GM18507 (cell line): ENCODE measurements at regions not wholly inside any gene's neighbourhood (a gene's known extent, or its start where the extent isn't known, plus 50 kb on each side); places are given as distances from the start of the nearest gene placed in this dataset.
"Not testable (repeated sequence)": the region's sequence is repeated elsewhere in the genome, so short reads cannot be mapped to it uniquely, and the experiment has no call there.

ENCODE experiments used
- DNase-seq: peaks from one replicate; pipeline ENCODE4 v3.0.0; 2011; ENCODE audit warnings: low read depth; ENCODE audit not compliant: insufficient read length; ENCODE audit errors: extremely low spot score
- FAIRE-seq: peaks from 2 replicates; lab custom pipeline; 2011; peaks lifted over from hg19 to GRCh38; lab: Jason Lieb, UNC

GRCh38 chr6:139743664-139744437 is 369.4 kb upstream of the CITED2 start:
- no peak for FAIRE-seq
- DNase-seq, result no peak

- DNase-seq, result no peak
- FAIRE-seq, result no peak
These were observed 368.2 kb upstream of the CITED2 start for GRCh38 chr6:139742671-139743070.

- FAIRE-seq (no peak), DNase-seq (no peak)
These were observed 364.5 kb upstream of the CITED2 start for GRCh38 chr6:139738801-139739455.

GRCh38 chr6:139736325-139736906 is 362.0 kb upstream of the CITED2 start:
- FAIRE-seq (no peak), DNase-seq (no peak)

GRCh38 chr6:139732451-139732850 is 358.0 kb upstream of the CITED2 start:
- FAIRE-seq, result no peak

GRCh38 chr6:139730340-139730974 is 356.0 kb upstream of the CITED2 start:
- DNase-seq, result no peak
- no peak for FAIRE-seq

More at GRCh38 chr6:139732451-139732850, 358.0 kb upstream of the CITED2 start:
- no peak for DNase-seq

- DNase-seq (no peak), FAIRE-seq (no peak)
These were observed 354.5 kb upstream of the CITED2 start for GRCh38 chr6:139728876-139729427.

- not testable (repeated sequence) for DNase-seq, FAIRE-seq
These were observed 351.8 kb upstream of the CITED2 start for GRCh38 chr6:139726272-139726671.

- DNase-seq (no peak), FAIRE-seq (no peak)
These were observed 348.1 kb upstream of the CITED2 start for GRCh38 chr6:139722530-139722929.

GRCh38 chr6:139721954-139722353 is 347.5 kb upstream of the CITED2 start:
- no peak for FAIRE-seq
- DNase-seq, result no peak

- no peak for DNase-seq
- FAIRE-seq, result no peak
These were observed 339.6 kb upstream of the CITED2 start for GRCh38 chr6:139713900-139714506.

- DNase-seq, result no peak
- FAIRE-seq, result no peak
These were observed 339.0 kb upstream of the CITED2 start for GRCh38 chr6:139713424-139713823.

GRCh38 chr6:139712830-139713229 is 338.4 kb upstream of the CITED2 start:
- no peak for DNase-seq

GRCh38 chr6:139711804-139712585 is 337.5 kb upstream of the CITED2 start:
- FAIRE-seq (no peak), DNase-seq (no peak)

More at GRCh38 chr6:139712830-139713229, 338.4 kb upstream of the CITED2 start:
- FAIRE-seq, result no peak

GRCh38 chr6:139710556-139710955 is 336.1 kb upstream of the CITED2 start:
- FAIRE-seq, result no peak
- DNase-seq, result no peak

GRCh38 chr6:139708337-139709199 is 334.1 kb upstream of the CITED2 start:
- no peak for FAIRE-seq
- no peak for DNase-seq

- FAIRE-seq (no peak), DNase-seq (no peak)
These were observed 332.5 kb upstream of the CITED2 start for GRCh38 chr6:139706912-139707311.

GRCh38 chr6:139705284-139705683 is 330.8 kb upstream of the CITED2 start:
- DNase-seq, result no peak
- FAIRE-seq, result no peak
